NCI-H146 treated with DMSO at 0.1 percent for 48 hours (cell line): ENCODE measurements at regions not wholly inside any gene's neighbourhood (a gene's known extent, or its start where the extent isn't known, plus 50 kb on each side); places are given as distances from the start of the nearest gene placed in this dataset.
A peak's percentile ranks its signal among the peaks of the same experiment; 100 is the strongest.

ENCODE experiments used
- DNase-seq: peaks from one replicate; lab custom pipeline; 2025; ENCODE audit not compliant: unreplicated experiment; lab: John Stamatoyannopoulos, UW

DNA sequence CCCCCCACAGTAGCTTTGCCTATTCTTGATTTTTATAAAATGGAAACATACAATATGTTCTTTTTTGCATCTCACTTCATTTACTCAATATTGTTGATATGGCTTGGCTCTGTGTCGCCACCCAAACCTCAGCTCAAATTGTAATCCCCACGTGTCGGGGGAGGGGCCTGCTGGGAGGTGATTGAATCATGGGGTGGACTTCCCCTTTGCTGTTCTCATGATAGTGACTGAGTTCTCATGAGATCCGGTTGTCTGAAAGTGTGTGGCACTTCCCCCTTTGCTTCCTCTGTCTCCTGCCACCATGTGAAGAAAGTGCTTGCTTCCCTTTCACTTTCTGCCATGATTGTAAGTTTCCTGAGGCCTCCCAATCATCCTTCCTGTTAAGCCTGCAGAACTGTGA lies 431.3 kb downstream of the MN1 start:
- DNase-seq, result no peak

DNA sequence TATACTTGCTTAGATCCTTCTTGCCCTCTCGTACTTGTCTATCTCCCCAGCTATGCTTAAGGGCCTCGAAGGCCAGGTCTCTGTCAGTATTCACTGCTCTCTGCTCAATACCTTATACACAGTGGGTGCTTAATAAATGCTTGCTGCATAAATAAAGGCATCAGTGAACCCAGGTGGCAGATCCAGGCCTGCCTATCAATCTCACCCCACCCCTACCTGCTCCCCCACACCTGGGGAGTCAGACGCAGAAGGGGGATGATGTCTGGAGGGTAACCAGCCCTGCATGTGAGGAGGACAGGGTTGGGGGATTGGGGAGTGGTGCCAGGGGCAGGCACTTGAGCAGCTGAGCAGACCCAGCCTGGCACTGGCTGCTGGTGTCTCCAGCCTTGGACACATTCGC lies 430.6 kb downstream of the MN1 start:
- no peak for DNase-seq

DNA sequence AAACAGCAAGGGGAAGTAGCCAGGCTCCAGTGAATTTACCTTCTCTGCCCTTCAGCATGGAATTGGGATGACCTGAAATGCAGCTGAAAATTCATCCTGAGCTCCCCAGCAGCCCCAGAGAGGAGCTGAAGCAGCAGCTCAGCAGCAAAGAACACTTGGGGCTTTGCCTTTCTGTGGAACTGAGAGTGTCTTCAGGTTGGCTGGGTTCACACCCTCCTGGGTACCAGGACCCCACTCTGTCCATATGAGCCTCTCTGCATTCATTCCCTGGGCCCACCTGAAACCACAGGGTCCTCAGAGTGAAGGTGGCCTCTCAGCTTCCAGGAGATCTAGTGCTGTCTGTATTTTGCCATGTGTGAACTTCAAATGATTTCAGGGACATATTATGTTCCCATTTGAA lies 429.2 kb downstream of the MN1 start:
- no peak for DNase-seq

DNA sequence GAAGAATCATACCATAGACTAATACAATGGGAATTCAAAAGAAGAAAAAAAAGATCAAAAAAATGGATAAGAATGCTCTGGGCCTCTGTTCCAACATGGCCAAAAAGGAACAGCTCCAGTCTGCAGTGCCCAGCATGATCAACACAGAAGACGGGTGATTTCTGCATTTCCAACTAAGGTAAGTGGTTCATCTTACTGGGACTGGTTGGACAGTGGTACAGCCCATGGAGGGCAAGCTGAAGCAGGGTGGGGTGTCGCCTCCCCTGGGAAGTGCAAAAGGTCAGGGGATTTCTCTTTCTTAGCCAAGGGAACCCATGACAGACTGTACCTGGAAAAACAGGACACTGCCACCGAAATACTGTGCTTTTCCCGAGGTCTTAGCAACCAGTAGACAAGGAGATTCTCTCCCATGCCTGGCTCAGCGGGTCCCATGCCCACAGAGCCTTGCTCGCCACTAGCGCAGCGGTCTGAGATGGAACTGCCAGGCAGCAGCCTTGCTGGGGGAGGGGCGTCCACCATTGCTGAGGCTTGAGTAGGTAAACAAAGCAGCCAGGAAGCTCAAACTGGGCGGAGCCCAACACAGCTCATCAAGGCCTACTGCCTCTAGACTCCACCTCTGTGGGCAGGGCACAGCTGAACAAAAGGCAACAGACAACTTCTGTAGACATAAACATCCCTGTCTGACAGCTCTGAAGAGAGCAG lies 428.4 kb downstream of the MN1 start:
- DNase-seq, result peak; percentile 7

DNA sequence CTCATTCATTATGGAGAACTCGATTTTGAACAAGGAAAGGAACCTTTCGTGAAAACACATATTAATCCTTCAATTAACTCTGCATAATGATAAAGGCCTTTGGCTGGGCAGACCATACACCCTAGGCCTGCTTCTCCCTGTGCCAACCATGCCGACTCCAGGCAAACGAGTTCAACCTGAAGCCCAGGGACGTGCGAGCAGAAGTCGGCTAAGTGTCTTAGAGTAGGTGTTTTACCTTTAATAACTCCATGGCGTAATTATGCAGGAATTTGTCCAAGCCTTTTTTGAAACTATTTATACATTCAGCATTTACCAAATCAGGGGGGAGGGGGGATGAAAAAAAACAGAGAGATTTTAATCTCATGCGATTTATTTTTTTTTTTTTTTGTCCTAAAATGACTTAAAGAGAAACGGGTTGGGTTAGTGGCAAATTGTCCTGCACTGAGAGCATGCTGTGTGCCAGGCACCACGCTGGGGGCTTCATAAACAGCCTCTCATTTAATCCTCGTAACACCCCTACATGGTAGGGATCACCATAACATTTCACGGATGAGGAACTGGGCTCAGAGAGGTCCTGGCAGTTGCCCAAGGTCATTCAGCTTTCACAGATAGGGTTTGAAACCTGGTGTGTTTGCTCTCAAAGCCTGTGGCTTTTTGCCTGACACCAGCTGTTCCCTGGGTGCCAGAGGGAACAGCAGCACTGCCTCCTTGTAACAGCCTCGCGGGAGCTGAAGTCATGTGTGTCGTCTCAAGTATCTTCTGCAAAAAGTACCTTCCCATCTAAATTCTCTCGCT lies 423.9 kb downstream of the MN1 start:
- no peak for DNase-seq

DNA sequence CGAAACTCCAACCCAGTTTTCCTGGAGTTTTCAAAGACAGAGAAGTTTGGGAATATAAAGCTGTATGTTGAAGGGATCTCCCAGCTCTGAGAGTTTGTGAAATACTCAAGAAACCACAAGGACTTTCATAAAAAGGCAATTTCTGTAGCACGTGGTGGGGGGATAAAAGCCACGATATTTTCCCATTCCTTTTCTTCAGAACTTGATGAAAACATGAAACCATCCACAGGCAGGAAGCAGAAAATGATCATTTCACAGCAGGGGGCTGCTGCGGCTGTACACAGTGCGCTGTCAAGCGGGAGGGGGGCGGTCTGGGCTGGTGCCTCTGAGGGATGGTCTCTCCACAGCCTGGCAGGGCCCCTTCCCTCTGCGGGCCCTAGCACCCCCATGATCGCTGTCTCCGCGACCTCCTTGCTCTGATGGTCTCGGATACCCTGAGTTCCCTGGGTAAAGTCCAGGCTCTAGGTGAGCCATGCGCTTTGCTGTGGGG lies 423.2 kb downstream of the MN1 start:
- no peak for DNase-seq

DNA sequence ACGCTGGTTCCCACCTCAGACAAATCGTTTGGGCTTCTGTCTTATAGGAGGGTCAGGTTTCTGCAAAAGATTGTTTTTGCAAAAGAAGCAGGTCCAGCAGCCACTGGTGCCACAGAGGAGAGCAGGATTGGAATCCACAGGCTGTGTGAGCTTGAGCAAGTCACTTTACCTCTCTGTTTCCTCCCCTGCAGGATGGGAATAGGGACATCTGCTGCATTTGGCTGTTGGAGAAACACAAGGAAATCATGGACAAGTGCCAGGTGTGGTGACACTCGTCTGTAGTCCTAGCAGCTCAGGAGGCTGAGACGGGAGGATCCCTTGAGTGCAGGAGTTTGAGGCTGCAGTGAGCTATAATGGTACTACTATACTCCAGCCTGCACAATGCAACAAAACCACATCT lies 422.6 kb downstream of the MN1 start:
- DNase-seq, result no peak

DNA sequence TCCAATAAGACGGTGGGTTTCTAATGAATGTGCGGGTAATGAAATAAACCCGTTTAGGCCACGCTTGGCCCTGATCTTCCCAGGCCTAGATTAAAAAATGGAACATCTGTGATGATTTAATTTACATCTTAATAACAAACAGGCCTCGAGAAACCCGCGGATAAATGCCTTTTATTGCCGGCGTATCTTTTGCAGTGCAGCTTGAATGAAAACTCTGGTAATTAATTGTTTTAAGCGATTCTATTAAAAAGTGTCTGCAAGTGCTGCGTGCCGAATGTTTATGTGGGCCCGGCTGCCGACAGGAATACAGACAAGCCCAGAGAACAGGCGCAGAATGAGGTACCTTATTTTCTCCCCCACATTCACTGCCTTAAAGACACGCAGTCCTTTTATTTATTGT lies 420.7 kb downstream of the MN1 start:
- DNase-seq, result no peak

DNA sequence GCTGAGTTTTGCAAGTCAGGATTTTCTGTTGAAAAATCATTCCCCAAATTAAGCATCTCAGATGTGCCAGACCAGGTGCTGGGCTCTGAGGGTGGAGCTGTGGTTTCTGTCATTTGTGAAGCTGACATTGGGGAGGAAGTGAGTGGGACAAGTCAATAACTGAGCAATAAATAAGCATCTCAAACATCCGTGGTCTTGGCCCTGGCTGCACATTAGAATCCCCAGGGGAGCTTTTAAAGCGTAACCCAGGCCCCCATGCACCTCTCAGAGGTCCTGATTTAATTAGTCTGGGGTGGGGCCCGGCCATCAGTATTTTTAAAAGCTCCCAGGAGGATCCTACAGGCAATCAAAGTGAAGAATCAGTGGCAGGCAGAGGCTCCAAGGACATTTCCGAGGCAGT lies 420.0 kb downstream of the MN1 start:
- DNase-seq, result no peak

DNA sequence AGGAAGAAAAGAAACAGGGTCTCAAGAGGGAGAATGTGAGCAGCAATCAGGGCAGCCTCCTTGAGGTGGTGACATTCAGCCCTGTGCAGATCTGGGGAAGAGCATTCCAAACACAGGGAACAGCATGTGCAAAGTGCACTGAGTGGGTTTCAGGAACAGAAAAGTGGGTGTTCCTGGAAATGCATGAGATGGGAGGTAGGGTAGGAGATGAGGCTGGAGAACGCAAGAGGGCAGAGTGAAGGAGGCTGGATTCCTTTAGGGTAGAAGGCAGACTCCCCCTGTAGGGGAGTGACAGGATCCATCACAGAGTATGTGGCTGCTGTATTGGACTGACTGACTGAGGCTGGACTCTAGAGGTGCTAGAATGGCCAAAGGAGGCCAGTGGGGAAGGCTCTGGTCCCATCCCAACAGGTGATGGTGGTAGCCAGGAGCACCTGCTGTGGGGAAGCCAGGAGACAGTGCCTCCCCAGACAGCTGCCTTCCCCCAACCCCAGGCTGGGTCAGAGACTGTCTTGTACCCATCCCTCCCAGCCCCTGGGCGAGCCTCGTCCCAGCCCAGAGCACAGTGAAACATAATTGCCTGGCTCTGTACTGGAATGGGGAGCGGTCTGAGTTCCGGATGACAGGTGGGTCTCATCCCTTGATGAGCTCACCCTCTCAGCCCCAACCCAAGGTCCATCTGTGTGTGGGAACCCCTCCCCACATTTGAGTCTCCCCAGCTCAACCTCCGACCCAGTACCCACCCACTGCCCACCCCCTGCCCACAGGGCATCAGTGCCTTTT lies 419.4 kb downstream of the MN1 start:
- DNase-seq, result no peak

DNA sequence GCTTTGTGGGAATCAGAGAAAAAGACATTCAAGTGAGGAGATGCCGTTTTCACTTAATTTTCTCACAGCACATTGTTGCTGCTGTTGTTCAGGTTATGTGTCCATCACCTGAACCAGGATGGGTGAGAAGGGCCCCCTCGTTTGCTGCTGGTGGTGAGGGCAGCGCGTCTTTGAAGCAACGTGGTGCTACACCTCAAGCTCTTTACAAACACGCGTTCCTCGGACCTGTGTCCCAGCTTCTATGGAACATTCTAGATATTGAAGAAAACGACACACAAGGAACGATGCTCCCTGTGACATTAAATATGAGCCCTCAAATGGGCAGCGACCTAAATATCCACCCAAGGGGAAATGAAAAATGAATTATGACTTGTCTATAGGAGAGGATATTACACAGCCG lies 418.6 kb downstream of the MN1 start:
- DNase-seq, result no peak

DNA sequence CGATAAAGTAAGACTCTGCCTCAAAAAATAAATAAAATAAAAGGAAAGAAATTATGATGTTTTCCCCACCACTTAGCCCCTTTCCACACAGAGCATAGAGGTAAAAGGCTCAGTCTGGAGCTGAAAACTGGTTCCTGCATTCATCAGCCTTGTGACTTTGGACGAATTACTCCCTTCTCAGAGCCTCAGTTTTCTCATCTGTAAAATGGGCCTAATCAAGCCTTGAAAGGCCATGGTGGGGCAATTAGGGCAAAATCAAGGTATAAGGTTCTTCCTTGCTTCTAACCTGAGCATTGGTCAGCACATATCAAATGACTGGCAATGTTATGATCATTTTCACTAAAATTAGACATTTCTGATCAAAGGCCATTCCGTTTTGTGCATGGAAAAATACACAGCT lies 417.7 kb downstream of the MN1 start:
- no peak for DNase-seq

DNA sequence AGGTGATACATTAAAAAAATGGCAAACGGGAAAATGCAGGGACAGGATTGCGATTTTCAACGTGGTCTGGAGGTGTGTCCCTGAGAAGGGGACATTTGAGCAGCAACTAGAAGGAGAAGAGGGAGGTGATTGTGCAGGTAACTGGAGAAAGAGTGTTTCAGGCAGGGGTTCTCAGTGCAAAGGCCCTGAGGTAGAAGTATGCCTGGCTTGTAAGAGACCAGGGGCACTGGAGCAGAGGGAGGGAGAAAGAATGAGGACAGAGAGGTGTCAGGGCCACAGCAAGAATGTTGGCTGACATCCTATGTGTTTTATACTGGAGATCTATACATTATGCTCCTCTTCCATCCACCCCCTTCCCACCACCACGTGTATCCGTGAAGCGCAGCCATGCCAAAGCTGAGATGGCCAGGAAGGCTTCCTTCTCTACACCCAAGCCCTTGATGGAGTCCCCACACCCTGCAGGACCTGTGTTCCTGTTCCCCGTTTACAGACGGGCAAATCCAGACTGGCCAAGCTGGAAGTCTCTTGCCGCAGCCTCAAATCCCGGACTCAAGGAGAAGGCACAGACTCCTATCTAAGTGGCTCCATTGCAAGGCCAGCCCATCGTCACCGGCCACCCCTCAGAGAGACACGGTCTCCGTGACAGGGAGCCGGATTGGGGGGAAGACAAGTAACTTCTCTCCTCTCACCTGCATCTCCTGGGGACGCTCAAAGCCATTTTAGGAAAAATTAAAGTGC lies 416.1 kb downstream of the MN1 start:
- no peak for DNase-seq

DNA sequence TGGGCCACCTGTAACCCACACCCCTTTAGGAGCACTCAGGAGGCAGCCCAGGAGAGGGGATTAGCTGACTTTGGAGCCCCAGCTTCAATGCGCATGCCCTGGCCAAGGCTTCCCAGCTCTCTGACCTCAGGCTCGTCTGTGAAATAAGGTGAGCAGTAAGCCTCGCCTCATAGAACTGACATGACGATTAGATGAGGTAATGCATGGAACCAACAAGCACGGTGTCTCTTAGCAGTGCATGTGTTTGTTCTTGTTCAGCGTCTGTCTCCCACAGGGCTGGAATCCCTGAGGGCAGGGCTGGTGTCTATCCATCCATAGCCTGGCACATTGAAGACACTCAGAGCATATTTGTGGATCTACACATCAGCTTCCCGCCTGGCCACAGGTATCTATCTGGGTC lies 415.4 kb downstream of the MN1 start:
- DNase-seq, result peak; percentile 14

DNA sequence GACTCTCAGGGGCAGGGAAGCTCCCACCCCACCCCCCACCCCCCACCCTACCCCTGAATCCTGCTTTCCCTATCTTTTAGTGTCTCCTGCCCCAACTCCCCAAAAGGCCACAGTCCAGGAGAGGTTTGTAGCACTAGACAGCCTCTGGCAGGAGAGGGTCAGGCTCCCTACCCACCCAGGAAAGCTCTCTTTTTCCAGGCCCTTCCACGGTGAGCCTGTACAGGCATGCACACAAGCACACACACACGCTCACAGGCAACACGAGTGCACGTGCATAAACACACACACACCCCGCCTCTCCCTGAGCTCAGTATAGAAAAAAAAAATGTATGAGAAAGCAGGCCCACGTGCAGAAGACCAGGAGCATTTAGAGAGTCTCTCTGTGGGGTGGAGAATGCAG lies 414.0 kb downstream of the MN1 start:
- DNase-seq, result no peak

DNA sequence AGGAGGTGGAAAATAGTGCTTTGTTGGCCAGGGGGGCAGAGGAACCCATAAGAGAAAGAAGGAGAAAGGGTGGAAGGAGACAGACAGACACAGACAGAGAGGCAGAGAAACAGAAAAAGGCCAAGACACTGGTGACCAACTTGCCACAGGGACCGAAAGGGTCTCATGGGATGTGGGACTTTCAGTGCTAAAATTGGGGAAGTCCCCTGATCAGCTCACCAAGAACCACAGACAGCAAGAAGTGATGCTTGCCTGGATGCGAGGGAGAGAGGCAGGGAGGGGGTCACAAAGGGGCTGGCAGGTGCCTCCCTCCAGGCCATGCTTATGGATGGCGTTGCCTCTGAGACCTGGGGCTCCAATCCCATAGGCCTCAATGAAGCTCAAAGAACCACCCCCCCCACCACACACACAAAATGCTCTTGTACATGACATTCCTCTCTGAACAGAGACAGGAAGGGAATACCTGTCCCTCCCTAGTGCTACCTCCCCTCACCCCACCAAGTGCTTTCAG lies 413.4 kb downstream of the MN1 start:
- no peak for DNase-seq

DNA sequence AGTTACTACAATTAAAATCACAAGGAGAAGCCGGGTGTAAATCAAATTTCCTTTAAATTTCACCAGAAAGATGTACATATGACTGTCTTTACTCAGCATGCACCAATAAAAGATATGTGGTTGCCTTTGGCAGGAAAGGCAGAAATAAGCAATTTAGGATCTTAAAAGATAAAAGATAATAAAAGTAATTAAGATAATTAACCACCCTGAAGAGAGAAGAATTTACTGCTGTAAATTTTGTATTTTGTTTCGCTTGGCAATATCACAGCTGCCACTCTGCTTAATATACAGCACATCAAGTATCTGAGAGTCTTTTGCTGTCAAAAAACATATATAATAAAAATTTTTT lies 411.9 kb downstream of the MN1 start:
- DNase-seq, result no peak

DNA sequence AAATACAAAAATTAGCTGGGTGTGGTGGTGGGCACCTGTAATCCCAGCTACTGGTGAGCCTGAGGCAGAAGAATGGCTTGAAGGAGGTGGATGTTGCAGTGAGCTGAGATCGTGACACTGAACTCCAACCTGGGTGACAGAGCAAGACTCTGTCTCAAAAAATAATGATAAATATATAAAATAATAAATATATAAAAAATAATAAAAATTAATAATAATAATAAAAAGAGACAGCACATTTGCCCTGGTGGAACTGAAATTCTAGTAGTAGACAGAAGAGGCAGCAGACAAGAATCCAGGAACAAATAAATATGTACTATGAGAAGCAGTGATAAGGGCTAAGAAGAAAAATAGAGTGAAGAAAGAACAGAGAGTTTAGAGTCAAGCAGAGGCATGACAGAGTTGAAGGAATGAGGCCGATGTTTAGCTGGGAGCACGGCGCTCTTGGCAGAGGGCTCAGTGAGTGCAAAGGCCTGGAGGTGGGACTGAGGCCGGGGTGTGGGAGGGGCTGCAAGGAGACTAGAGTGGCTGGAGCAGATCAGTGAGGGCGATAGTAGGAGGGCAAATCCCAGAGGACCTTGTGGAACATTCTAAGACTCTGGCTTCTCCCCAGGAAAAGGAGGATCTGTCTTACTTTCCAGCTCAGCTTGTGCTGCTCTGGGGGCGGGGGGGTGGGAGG lies 410.3 kb downstream of the MN1 start:
- no peak for DNase-seq

DNA sequence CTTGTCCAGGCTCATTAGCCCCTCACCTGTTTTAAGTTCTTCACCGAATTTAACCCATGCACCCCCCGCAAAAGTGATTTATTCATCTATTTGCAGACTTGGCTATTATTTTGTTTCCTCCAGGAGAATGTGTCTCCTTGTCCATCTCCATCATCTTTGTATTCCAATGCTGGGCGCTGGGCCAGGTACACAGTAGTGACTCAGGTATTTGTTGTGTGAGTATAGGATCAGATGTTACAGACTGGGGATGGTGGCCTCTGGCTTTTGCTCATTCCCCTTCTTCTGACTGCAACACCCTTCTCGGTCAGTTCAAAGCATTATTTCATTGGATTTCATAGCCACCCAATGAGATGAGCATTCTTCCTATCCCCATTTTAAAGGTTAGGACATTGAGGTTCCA lies 408.2 kb downstream of the MN1 start:
- DNase-seq, result no peak

DNA sequence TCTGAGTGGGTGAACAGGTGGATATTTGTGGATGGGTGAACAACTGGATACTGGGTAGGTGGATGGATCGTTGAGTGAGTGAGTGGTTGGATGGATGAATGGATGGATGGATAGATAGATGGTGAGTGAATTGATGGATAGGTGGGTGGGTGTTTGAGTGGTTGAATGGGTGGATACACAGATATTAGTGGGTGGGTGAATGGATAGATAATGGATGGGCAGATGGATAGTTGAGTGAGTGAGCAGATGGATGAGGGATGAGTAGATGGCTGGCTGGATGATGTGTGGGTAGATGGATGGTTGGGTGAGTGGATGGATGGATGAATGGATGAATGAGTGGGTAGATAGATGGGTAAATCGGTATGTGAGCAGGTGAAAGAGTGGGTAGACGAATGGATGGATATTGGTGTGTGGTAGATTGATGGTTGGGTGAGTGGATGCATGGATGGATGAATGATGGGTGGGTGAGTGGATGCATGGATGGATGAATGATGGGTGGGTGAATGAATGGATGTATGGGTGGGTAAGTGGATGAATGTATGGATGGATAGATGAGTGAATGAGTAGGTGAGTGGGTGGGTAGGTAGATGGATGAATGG lies 406.7 kb downstream of the MN1 start:
- DNase-seq, result no peak
